ENCODE measurements at regions not wholly inside any gene's neighbourhood (a gene's known extent, or its start where the extent isn't known, plus 50 kb on each side); places are given as distances from the start of the nearest gene placed in this dataset.

DNA sequence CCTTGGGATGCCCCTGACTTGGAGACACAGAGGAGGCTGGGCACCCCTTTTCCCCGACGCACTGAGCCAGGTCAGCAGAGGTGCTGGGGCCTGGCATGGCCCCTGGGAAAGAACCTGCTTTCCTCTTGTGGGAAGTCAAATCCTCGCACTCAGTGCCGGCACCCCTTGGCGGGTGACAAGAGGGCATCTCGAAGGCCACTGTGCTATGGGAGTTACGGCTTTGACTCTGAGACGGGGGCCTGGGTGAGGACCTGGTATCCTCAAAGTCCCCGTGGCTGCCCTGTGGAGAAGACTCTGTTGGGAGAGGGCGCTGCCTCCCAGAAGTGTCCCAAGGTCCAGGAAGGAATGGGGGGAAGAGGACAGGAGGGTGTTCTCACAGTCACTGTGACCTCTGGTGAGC lies 117.0 kb downstream of the METRNL start:
- H3K27me3 Mint-ChIP-seq = no peaks in the 10 kb centered on the region
- H3K27ac Mint-ChIP-seq = no peak overlapping the region
- H3K9me3 Mint-ChIP-seq = no peaks in the 10 kb centered on the region
- H3K4me3 Mint-ChIP-seq = no peak overlapping the region
- peaks cover 26% of the 10 kb centered on the region for H3K4me1 Mint-ChIP-seq
- DNase-seq (ENCODE audit: low spot score in 2 of 2) (no peak), ATAC-seq (ENCODE audit: low read depth) (no peak)
- H3K36me3 Mint-ChIP-seq = no peaks in the 10 kb centered on the region

DNA sequence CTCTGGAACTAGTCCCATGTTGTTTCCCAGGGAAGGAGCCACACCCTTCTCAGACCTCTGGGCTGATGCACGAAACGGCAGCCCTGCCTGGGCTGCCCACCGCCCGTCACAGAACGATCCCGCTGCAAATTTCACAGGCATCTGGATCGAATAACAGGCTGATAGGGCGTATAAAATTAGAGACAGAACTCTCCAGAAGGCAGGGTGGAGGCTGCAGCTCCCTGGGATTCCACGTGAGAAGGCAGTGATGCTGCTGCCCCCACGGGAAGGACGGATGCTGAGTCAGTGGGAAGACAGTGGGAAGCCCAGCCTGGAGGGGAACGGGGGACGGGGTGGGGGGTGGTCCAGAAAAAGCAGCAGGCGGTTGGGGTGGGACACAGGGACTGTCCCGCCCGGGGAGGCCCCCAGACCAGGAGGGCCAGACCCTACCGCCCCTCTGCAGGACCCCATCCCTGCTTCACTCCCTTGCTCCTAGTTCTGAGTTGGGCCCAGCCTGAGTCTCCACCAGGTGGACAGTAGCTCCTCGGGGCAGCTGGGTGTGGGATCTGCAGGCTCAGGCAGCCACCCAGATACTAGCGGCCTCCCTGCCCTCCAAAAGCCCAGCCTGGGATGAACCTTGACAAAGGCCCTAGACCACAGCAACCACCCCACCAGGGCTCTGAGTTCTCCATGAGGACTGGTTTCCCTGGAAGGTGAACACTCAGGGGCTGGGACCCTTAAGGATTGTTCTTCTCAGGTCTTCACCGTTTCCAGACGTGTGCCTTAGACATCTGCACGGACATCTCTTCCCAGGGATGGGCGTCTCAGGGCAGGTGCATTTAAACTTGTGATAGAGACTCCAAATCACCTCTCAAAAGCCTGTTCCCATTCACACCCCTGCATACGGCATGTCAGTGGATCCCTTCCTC lies 117.8 kb downstream of the METRNL start:
- no peak overlapping the region for H3K27ac Mint-ChIP-seq
- no peak overlapping the region for H3K4me3 Mint-ChIP-seq
- H3K36me3 Mint-ChIP-seq = no peaks in the 10 kb centered on the region
- no peaks in the 10 kb centered on the region for H3K27me3 Mint-ChIP-seq
- DNase-seq (ENCODE audit: low spot score in 2 of 2) (no peak), ATAC-seq (ENCODE audit: low read depth) (no peak)
- H3K4me1 Mint-ChIP-seq = peaks cover 31% of the 10 kb centered on the region
- no peaks in the 10 kb centered on the region for H3K9me3 Mint-ChIP-seq

DNA sequence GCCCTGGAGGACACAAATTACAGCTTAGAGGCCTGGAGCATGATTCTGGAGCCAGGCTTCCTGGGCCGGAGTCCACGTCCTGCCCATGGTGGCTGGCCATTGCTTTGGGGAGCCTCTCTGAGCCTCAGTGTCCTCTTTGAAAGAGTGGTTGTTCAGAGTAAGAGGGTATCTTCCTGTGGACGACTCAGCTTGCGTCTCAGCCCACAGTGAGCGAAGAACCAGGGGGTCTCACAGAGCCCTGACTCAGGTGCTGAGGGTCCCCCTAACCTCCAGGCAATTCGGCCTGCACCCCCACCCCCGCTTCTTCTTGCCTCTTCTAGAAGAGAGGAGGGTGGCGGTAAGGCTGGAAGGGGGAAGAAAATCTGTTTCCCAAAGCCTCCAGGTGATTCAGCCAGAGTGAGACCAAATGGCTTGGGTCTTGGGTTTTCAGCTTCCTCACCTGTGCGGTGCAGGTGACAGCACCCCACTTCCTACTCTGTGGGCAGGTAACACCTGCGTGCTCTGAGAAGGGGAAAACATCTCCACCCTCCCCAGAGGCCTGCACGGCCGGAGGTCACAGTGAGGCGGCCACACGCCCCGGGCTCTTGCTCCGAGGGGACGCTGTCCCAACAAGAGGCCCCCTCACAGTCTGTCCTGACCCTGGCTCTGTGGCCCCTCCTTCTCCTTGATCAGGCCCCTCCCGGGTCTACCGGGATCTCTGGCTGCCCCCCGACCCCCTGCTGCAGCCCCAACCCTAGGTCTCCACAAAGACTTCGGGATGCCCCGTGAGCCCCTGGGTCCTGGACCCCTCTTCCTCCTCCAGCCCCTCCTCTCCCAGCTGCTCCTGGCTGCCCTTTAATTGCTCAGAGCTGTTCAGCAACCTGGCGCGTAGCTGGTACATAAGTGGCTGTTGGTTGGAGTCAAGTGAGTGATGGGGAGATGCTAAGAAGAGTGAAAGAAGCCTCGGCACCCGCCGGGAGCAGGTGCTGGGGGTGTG lies 119.2 kb downstream of the METRNL start:
- DNase-seq (ENCODE audit: low spot score in 2 of 2) = no peak
- no peaks in the 10 kb centered on the region for H3K27me3 Mint-ChIP-seq
- ATAC-seq (ENCODE audit: low read depth) = no peak
- peaks cover 32% of the 10 kb centered on the region for H3K4me1 Mint-ChIP-seq
- no peaks in the 10 kb centered on the region for H3K9me3 Mint-ChIP-seq
- no peaks in the 10 kb centered on the region for H3K36me3 Mint-ChIP-seq
- peak overlapping the region; percentile 84 for H3K4me3 Mint-ChIP-seq
- peak overlapping the region; percentile 96 for H3K27ac Mint-ChIP-seq

DNA sequence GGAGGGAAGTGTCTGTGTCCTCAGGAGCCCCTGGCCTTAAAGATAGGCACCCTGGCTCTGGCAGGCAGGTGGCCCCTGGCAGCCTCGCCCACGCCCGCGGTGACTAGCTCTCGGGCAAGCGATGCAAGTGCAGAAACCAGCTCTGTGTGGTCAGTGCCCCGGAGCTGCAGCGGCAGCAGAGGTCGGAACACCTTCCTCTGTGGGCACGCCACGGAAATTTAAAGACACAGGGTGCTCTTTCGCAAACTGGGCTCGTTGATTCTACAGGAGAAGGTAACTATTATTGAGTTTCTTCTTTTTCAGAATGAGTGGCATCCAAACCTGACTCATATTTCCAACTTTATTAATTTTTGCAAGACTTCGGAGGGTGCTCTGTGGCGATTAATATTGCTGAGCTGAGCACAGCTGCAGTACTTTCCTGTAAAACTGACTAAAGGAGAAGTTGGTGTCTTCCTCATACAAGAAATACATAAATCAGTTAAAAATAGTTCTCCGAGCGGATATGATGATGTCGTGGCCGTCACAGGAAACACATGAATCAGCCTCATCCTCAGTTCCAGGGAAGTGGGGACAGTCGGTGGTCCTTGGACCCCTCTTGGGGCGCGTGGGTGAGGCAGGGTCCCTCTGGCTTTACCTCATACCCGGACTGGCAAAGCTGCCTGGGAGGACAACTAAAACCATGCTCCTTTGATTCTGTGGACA lies 120.2 kb downstream of the METRNL start:
- no peaks in the 10 kb centered on the region for H3K9me3 Mint-ChIP-seq
- ATAC-seq (ENCODE audit: low read depth) = peak; percentile 78

DNA sequence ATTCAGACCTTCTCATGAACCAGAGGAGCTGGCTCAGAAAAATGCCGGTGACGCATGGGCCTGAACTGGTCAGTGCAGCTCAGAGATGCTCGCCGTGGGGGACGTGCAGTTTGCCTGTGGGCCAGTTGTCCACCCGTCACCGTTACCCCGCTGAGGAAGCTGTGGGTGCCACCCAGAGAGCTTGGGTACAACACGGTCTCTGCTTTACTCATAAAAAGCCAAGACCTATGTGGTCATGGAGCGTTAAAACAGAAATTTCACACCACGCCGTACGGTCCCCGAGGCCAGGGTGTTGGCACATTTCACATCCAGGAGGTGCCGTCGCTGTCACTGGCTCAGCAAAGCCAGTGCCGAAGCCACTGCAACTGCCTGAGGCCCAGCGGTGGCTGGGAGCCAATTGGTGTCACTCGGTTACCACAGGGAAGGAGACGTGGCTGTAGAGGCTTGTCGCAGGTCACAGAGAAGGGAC lies 120.9 kb downstream of the METRNL start:
- no peaks in the 10 kb centered on the region for H3K9me3 Mint-ChIP-seq
- ATAC-seq (ENCODE audit: low read depth) (peak; percentile 51), DNase-seq (ENCODE audit: low spot score in 2 of 2) (peak in 1 of 2 donors; percentile 35)
- peak overlapping the region; percentile 84 for H3K4me3 Mint-ChIP-seq
- H3K27me3 Mint-ChIP-seq = no peaks in the 10 kb centered on the region
- H3K27ac Mint-ChIP-seq = peak overlapping the region; percentile 96
- peaks cover 31% of the 10 kb centered on the region for H3K4me1 Mint-ChIP-seq
- H3K36me3 Mint-ChIP-seq = no peaks in the 10 kb centered on the region

More for the DNA sequence above, 120.2 kb downstream of the METRNL start:
- DNase-seq (ENCODE audit: low spot score in 2 of 2) = peak in 1 of 2 donors; percentile 33
- Mint-ChIP-seq H3K4me3 (peak overlapping the region; percentile 84), H3K27ac (peak overlapping the region; percentile 96), H3K36me3 (no peaks in the 10 kb centered on the region), H3K27me3 (no peaks in the 10 kb centered on the region), H3K4me1 (peaks cover 31% of the 10 kb centered on the region)

DNA sequence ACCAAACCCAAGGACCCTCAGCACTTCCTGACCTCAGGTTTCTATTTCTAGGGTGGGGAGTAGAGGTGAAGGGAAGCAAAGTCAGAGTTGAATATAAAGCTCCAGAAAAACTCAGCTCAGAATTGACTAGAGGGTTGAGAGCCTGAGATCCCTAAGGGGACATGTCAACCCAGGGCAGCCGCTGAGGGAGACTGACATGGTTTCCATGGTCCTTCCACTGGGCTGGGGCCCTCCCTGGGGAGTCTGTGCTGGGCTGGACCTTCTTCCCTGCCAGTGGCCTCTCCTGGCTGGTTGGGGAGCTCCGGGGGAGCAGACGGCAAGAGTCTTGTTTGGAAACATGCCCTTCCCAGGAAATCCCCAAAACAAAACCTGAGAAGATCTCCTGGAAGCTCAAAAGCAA lies 121.3 kb downstream of the METRNL start:
- peak overlapping the region; percentile 96 for H3K27ac Mint-ChIP-seq
- ATAC-seq (ENCODE audit: low read depth) (no peak), DNase-seq (ENCODE audit: low spot score in 2 of 2) (no peak)
- H3K9me3 Mint-ChIP-seq = no peaks in the 10 kb centered on the region
- H3K27me3 Mint-ChIP-seq = no peaks in the 10 kb centered on the region
- H3K4me1 Mint-ChIP-seq = peaks cover 31% of the 10 kb centered on the region
- no peaks in the 10 kb centered on the region for H3K36me3 Mint-ChIP-seq
- H3K4me3 Mint-ChIP-seq = no peak overlapping the region

DNA sequence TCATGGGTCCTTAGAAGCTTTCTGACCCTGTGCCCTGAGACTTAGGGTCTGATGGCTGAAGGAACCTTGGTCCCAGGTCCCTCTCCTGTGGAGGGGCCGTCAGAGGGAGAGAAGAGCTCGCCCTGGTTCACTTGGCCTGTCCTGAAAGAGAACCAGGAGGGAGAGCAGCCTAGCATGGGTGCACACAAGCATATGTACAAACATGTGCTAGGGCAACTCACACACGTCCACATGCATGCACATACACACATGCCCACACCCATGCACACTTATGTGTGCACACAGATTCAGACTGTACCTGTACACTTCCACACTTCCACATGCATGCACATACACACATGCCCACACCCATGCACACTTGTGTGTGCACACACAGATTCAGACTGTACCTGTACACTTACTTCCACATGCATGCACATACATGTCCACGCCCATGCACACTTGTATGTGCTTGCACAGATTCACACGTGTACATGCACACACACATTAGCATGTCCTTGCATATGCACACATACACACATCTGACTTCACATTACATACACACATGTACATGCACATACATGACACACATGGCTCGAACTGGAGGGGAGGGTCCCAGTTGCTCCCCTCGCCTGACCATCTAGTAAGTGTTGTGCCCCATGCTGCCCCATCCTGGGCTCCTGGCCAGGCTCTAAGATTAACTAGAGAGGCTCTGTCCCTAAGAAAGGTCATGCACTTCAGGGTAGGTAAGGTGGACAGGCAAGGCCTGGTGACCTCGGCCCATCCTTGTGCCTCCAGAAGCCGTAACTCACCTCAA lies 122.0 kb downstream of the METRNL start:
- no peaks in the 10 kb centered on the region for H3K27me3 Mint-ChIP-seq
- peak overlapping the region; percentile 96 for H3K27ac Mint-ChIP-seq
- no peak for ATAC-seq (ENCODE audit: low read depth)
- H3K4me1 Mint-ChIP-seq = peaks cover 31% of the 10 kb centered on the region
- H3K4me3 Mint-ChIP-seq = no peak overlapping the region
- H3K36me3 Mint-ChIP-seq = no peaks in the 10 kb centered on the region
- no peak for DNase-seq (ENCODE audit: low spot score in 2 of 2)
- H3K9me3 Mint-ChIP-seq = no peaks in the 10 kb centered on the region

DNA sequence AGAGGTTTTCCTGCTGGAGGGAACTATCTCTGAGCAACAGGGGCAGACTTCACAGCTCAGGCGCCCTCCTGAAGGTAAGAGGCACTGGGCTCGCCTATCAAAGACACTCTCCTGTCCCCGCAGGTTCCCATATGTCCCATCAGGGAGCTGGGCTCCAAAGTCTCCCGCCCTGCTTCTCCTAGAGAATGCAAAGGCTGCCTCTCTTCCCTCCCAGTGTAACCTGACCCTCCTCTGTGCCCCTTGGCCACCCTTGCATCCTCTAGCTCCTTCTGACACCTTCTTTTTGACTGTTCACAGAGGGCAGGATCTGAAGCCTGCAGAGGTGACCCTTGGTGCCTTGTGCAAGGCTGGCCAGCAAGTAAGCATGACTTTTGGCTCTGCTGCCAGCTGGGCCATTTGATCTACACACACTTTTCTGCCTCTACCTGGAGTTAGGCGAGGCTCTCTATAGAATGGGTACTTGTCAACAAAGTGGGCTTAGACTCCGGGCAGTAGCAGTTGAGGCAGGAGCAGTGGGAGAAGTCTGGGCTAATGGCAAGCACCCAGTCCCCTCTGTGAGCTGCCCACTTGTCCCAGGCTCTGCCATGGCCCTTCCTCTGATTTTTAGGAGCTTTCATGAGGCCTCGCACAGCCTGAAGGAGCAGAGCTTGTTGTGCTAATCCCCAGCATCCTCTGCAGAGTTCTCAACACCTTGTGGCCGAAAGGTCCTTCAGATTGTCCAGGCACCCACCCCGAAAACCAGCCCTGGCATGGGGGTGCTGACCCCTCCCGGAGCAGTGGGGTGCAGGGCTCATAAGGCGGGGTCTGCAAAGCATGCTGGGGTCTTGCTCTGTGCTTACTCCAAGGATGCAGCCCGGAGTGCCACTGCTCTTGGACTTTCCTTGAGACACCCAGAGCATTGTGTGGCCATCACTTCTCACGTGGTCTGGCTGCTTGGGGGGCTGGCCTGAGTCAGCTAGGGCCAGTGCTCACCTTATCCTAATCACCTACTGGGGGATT lies 122.9 kb downstream of the METRNL start:
- peaks cover 31% of the 10 kb centered on the region for H3K4me1 Mint-ChIP-seq
- DNase-seq (ENCODE audit: low spot score in 2 of 2) = no peak
- no peak overlapping the region for H3K4me3 Mint-ChIP-seq
- no peaks in the 10 kb centered on the region for H3K27me3 Mint-ChIP-seq
- no peak for ATAC-seq (ENCODE audit: low read depth)
- no peaks in the 10 kb centered on the region for H3K36me3 Mint-ChIP-seq
- peak overlapping the region; percentile 60 for H3K27ac Mint-ChIP-seq
- H3K9me3 Mint-ChIP-seq = no peaks in the 10 kb centered on the region

DNA sequence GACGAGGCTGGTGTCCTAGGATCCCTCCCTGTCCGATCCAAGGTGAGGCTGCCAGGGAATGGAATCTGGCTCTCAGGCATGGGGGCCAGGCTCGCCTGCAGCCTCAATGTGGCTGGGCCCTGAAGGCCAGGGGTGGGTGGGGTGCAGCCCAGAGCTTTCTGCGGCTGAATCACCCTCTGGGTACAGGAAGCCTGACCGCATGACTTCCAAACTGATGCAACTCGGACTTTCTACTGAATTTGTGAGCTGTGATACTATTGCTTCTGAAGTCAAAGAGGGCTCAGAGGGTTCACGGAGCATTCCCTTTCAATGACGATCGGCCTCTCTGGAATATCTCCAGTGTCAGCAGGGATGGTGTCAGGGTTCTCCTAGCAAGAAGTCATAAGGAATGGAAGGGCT lies 123.7 kb downstream of the METRNL start:
- no peak for DNase-seq (ENCODE audit: low spot score in 2 of 2)
- Mint-ChIP-seq H3K4me3 (no peak overlapping the region), H3K27ac (peak overlapping the region; percentile 60)

DNA sequence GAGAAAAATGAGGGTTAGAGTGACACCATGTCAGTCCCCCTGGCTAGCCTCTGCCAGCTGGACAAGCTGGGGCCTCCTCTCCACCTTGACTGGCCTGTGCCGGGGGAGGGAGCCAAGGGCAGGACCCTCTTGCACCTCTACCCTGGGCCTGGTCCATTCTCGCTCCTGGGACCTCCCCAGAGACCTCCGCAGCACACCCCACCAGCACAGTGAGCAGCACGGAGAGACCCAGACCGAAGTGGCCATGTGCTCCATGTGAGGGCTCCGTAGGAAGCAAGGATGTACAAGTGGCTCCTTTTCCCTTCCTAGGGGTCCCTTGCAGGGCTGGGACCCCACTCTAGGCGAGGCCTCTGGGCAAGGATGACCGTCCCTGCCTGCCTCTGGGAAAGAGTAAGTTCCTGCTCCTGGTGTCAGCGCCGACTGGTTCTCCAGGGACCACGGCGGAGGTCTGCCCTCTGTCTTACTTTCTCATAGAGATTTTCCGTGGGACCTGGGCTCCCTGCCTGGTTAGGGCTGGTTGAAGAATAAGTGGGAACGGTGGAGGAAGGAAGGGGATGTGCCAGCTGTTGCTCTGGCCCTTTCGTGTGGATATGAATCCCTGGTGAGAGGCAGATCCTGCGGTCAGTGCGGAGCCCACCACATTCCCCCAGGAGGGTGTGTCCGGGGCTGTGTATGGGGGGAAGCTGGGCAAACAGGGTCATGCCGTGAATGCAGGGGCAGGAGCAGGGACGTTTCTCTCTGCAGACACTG lies 124.2 kb downstream of the METRNL start:
- peak overlapping the region; percentile 60 for H3K27ac Mint-ChIP-seq
- H3K4me1 Mint-ChIP-seq = peaks cover 31% of the 10 kb centered on the region
- DNase-seq (ENCODE audit: low spot score in 2 of 2) = no peak
- H3K9me3 Mint-ChIP-seq = no peaks in the 10 kb centered on the region
- no peak for ATAC-seq (ENCODE audit: low read depth)
- H3K27me3 Mint-ChIP-seq = no peaks in the 10 kb centered on the region
- H3K36me3 Mint-ChIP-seq = no peaks in the 10 kb centered on the region
- no peak overlapping the region for H3K4me3 Mint-ChIP-seq

More for the DNA sequence above, 123.7 kb downstream of the METRNL start:
- no peak for ATAC-seq (ENCODE audit: low read depth)
- Mint-ChIP-seq H3K9me3 (no peaks in the 10 kb centered on the region), H3K27me3 (no peaks in the 10 kb centered on the region), H3K4me1 (peaks cover 31% of the 10 kb centered on the region), H3K36me3 (no peaks in the 10 kb centered on the region)

DNA sequence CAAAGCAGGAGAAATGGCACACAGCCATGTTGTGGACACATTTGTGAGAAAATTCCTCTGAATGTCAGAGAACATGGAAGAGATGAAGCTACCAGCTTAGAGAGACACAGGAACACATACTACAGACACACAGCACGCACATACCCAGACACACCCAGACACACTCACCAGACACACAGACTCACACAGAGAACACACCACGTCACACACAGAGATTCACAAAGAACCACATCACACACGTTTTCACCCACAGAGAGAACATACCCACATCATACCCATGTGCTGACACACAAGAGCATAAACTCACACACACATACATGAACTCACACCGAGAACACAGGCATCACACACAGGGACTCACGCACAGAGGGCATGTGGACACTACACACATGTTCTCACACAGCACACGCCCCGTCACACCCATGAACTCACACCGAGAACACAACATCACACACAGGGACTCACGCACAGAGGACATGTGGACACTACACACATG lies 124.9 kb downstream of the METRNL start:
- Mint-ChIP-seq H3K36me3 (no peaks in the 10 kb centered on the region), H3K4me3 (no peak overlapping the region), H3K9me3 (no peaks in the 10 kb centered on the region), H3K27ac (peak overlapping the region; percentile 10), H3K4me1 (peaks cover 26% of the 10 kb centered on the region), H3K27me3 (no peaks in the 10 kb centered on the region)
- ATAC-seq (ENCODE audit: low read depth) (no peak), DNase-seq (ENCODE audit: low spot score in 2 of 2) (no peak)

Measured in memory B cell (primary cell).